Vagina (tissue), 2 donors: ENCODE measurements at regions not wholly inside any gene's neighbourhood (a gene's known extent, or its start where the extent isn't known, plus 50 kb on each side); places are given as distances from the start of the nearest gene placed in this dataset.

ENCODE experiments used
- CTCF ChIP-seq, 3 experiments: fragments of 450-650 bp in 2 of 3; fragments of 200-600 bp in 1 of 3; sonication (generic) in 1 of 3; IDR thresholded peaks; one replicate each; pipeline ENCODE4 v1.5.1; 2017 to 2019; ENCODE audit warnings: antibody characterized with exemption in 3 of 3, mild to moderate bottlenecking in 2 of 3, moderate library complexity in 2 of 3
- POLR2A ChIP-seq, 2 donors: fragments of 450-650 bp; IDR thresholded peaks; one replicate each; pipeline ENCODE4 v1.6.1; 2017; ENCODE audit warnings: antibody characterized with exemption in 2 of 2, mild to moderate bottlenecking in 2 of 2, moderate library complexity in 2 of 2

GRCh38 chr4:34920032-34920431 lies 1324.3 kb downstream of the ARAP2 start:
- no peak for TF ChIP-seq CTCF (IDR thresholded peaks at IDR 0.05)
- no peak for TF ChIP-seq POLR2A (IDR thresholded peaks at IDR 0.05)
